HG03025 (cell line): ENCODE measurements at regions not wholly inside any gene's neighbourhood (a gene's known extent, or its start where the extent isn't known, plus 50 kb on each side); places are given as distances from the start of the nearest gene placed in this dataset.

Experiments
- ATAC-seq: cut with Tn5 transposase; IDR thresholded peaks from one replicate; pipeline ENCODE4 v1.9.1; 2021; ENCODE audit warnings: mild to moderate bottlenecking, moderate library complexity; ENCODE audit not compliant: unreplicated experiment, low FRiP score

GRCh38 chr1:216927633-216928032 lies 204.4 kb upstream of the ESRRG start:
- no peak for ATAC-seq

GRCh38 chr1:216926720-216927510 lies 203.7 kb upstream of the ESRRG start:
- no peak for ATAC-seq

GRCh38 chr1:216925962-216926625 lies 202.9 kb upstream of the ESRRG start:
- no peak for ATAC-seq

GRCh38 chr1:216924732-216925131 lies 201.5 kb upstream of the ESRRG start:
- ATAC-seq, result no peak

- no peak for ATAC-seq
These were observed 200.4 kb upstream of the ESRRG start for GRCh38 chr1:216923601-216924000.

GRCh38 chr1:216922406-216922805 lies 199.2 kb upstream of the ESRRG start:
- ATAC-seq, result no peak

- ATAC-seq, result no peak
These were observed 198.6 kb upstream of the ESRRG start for GRCh38 chr1:216921866-216922265.

GRCh38 chr1:216919060-216919970 lies 196.1 kb upstream of the ESRRG start:
- ATAC-seq, result no peak

- ATAC-seq, result no peak
These were observed 193.7 kb upstream of the ESRRG start for GRCh38 chr1:216916890-216917438.

GRCh38 chr1:216914974-216915373 lies 191.7 kb upstream of the ESRRG start:
- ATAC-seq, result no peak

GRCh38 chr1:216913976-216914375 lies 190.7 kb upstream of the ESRRG start:
- no peak for ATAC-seq

- no peak for ATAC-seq
These were observed 187.0 kb upstream of the ESRRG start for GRCh38 chr1:216910081-216910840.

- no peak for ATAC-seq
These were observed 184.9 kb upstream of the ESRRG start for GRCh38 chr1:216908126-216908525.

GRCh38 chr1:216907100-216907499 lies 183.9 kb upstream of the ESRRG start:
- ATAC-seq, result no peak

GRCh38 chr1:216905781-216906180 lies 182.6 kb upstream of the ESRRG start:
- no peak for ATAC-seq

- no peak for ATAC-seq
These were observed 181.9 kb upstream of the ESRRG start for GRCh38 chr1:216905137-216905536.

GRCh38 chr1:216904471-216904870 lies 181.2 kb upstream of the ESRRG start:
- no peak for ATAC-seq

- no peak for ATAC-seq
These were observed 180.1 kb upstream of the ESRRG start for GRCh38 chr1:216903382-216903740.

- no peak for ATAC-seq
These were observed 179.6 kb upstream of the ESRRG start for GRCh38 chr1:216902669-216903381.
